ENCODE measurements at regions not wholly inside any gene's neighbourhood (a gene's known extent, or its start where the extent isn't known, plus 50 kb on each side); places are given as distances from the start of the nearest gene placed in this dataset.

DNA sequence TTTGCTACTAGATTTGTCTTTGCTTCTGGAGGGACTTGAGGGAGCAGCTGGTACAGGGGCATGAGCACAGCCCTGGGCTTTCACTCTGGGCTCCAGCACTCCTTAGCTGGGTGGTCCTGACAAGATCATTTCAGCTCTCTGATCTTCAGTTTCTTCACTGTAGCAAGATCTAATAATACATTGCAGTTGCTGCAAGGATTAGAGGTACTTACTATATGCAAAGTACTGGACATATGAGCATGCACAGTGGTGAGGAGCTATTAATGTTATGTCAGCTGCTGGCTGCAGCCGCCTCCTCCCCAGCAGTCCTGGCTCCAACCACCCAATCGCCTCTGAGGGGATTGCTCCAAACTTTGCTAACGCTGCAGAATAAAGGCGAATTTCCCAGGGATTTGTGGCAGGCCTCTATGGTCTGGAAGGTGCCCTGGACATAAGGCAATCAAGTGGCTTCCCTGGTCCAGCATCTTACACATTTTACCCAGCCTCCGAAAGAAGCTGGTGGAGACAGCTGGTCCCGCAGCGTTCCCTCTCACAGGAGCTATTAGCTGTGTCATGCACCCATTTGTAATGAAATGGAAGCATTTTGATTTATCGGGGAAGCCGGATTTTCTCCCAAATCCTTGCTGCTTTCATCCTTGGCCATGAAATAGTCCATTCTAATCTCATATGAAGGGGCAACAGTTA, 96.7 kb downstream of the RHOB start:
- WGBS, 2 donors, result 48 to 63% methylated on average over 9 of the region's 9 CpGs
- Histone ChIP-seq H3K27me3 (no peaks in the 10 kb centered on the region), H3K9me3 (no peaks in the 10 kb centered on the region), H3K36me3 (no peaks in the 10 kb centered on the region), H3K4me1 (no peaks in the 10 kb centered on the region), H3K27ac (no peak overlapping the region), H3K4me3 (replicated peaks in 1 of 3) (no peak overlapping the region)
- intact Hi-C loops (cut with DNase I), result no loop called here
- no peak for DNase-seq
- TF ChIP-seq POLR2A (IDR thresholded peaks at IDR 0.05), result no peak
- TF ChIP-seq, protein P1, sequence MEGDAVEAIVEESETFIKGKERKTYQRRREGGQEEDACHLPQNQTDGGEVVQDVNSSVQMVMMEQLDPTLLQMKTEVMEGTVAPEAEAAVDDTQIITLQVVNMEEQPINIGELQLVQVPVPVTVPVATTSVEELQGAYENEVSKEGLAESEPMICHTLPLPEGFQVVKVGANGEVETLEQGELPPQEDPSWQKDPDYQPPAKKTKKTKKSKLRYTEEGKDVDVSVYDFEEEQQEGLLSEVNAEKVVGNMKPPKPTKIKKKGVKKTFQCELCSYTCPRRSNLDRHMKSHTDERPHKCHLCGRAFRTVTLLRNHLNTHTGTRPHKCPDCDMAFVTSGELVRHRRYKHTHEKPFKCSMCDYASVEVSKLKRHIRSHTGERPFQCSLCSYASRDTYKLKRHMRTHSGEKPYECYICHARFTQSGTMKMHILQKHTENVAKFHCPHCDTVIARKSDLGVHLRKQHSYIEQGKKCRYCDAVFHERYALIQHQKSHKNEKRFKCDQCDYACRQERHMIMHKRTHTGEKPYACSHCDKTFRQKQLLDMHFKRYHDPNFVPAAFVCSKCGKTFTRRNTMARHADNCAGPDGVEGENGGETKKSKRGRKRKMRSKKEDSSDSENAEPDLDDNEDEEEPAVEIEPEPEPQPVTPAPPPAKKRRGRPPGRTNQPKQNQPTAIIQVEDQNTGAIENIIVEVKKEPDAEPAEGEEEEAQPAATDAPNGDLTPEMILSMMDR (IDR thresholded peaks at IDR 0.05), result no peak

DNA sequence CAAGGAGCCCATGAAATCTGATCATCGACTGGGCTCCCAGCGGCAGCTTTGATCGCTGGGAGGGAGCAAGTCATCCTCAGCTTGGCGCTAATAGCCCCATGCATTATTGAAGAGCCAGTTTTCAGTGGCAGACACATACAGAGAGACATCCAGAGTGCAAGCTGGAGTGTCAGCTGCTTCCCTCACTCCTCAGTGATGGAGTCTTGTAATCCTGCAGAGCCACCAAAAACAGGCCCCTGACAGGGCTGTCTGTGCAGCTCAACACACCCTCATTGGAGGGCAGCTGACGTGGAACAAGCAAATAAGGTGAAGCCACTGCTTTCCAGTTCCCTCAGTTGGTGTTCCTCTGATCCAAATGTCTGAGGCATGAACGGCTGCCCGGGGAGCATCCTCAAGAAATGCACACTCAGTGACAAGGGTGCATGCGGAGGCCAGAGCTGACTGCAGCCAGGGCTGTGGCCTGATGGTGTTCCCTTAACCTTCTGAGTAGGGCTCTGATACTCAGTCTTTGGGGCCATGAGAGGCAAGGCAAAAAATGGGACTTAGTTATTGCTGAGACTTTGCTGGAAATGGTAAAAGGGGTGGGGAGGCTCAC, 97.4 kb downstream of the RHOB start:
- WGBS, 2 donors, result 71 to 85% methylated on average over 7 of the region's 8 CpGs
- H3K4me3 ChIP-seq (replicated peaks in 1 of 3), result no peak overlapping the region
- no peak for DNase-seq
- intact Hi-C loops (cut with DNase I), result no loop called here
- H3K27me3 ChIP-seq, result no peaks in the 10 kb centered on the region
- H3K9me3 ChIP-seq, result no peaks in the 10 kb centered on the region
- no peaks in the 10 kb centered on the region for H3K36me3 ChIP-seq
- H3K4me1 ChIP-seq, result no peaks in the 10 kb centered on the region
- H3K27ac ChIP-seq, result no peak overlapping the region
- TF ChIP-seq POLR2A (IDR thresholded peaks at IDR 0.05), result no peak
- TF ChIP-seq, protein P1 (IDR thresholded peaks at IDR 0.05), result no peak

DNA sequence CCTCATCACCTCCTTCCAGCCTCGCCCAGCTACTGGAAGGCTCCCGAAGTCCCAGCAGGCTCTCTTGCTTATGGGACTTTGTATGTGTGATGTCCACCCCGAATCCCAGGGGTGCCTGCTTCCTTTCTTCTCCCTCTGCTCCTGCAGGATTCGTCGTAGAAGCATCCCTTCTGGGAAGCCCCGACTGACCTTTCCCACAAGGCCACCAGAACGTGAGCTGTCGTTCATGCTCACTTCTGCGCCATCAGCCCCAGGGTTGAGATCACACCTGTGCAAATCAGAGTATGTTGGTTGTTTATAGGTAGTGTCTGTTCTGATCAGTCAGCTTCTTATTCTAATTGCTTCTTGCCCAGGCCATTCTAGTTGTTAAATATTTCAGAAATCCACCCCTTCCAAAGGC, 101.8 kb downstream of the HS1BP3 start:
- TF ChIP-seq, protein P1 (IDR thresholded peaks at IDR 0.05), result no peak
- no peak for TF ChIP-seq POLR2A (IDR thresholded peaks at IDR 0.05)
- Histone ChIP-seq H3K4me1 (no peaks in the 10 kb centered on the region), H3K9me3 (no peaks in the 10 kb centered on the region), H3K27me3 (no peaks in the 10 kb centered on the region), H3K4me3 (replicated peaks in 1 of 3) (no peak overlapping the region), H3K27ac (no peak overlapping the region), H3K36me3 (no peaks in the 10 kb centered on the region)
- WGBS, 2 donors, result 83 to 87% methylated on average over 9 of the region's 9 CpGs
- intact Hi-C loops (cut with DNase I), result no loop called here
- DNase-seq, result no peak

DNA sequence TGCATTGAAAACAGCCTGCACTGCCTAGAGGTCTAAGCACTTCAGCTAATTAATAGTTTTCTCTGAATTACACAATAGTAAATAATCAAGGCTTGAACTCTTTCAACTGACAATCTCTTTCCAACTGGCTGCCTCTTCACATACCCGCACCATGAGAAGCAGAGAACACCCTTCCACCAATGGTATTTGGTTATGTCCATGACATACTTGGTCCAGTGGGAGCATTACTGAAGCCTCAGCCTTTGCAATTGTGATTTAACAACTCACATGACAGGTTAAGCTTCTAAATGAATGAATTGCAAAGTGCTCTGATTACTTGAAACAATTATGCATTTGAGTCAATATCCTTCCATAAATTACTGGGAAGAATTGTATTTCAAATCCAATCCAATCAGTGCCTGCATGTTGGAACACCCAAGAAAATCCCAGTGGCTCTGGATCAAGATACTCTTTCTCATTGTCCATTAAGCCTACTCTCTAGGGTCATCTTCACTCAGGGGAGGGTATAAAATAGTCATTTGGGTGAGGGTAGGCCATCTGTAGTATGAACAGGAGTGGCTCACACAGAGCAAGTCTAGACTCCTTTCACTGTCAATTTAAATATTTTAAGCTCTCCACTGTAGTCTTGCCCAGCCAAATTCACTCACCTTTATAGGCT, 101.1 kb downstream of the HS1BP3 start:
- TF ChIP-seq, protein P1 (IDR thresholded peaks at IDR 0.05), result no peak
- TF ChIP-seq POLR2A (IDR thresholded peaks at IDR 0.05), result no peak
- Histone ChIP-seq H3K9me3 (no peaks in the 10 kb centered on the region), H3K36me3 (no peaks in the 10 kb centered on the region), H3K27me3 (no peaks in the 10 kb centered on the region), H3K4me1 (no peaks in the 10 kb centered on the region), H3K4me3 (replicated peaks in 1 of 3) (no peak overlapping the region), H3K27ac (no peak overlapping the region)
- no peak for DNase-seq
- WGBS, 2 donors, result 88 to 93% methylated on average over 1 of the region's 1 CpG
- intact Hi-C loops (cut with DNase I), result no loop called here

Data from thyroid gland (tissue), 4 donors.